PC-9 (cell line): ENCODE measurements at regions not wholly inside any gene's neighbourhood (a gene's known extent, or its start where the extent isn't known, plus 50 kb on each side); places are given as distances from the start of the nearest gene placed in this dataset.

Experiments used
- BruUV-seq: library from RNA; stranded (reverse); fragments of 400-500 nt; replicated peaks from 2 replicates; lab custom pipeline; 2021; lab: Mats Ljungman, UMichigan
- CTCF ChIA-PET: fragments of 300-600 bp; sonication (Branson Sonifier 250); formaldehyde crosslinking; loops from one replicate; lab custom pipeline; 2022; ENCODE audit warnings: antibody characterized with exemption; lab: Charles Lee
- POLR2A ChIA-PET: fragments of 300-600 bp; sonication (Branson Sonifier 250); formaldehyde crosslinking; loops from one replicate; lab custom pipeline; 2022; ENCODE audit warnings: antibody characterized with exemption; ENCODE audit not compliant: unreplicated experiment; lab: Charles Lee
- DNase-seq, 2 experiments: peaks; one replicate each; pipeline versions ENCODE4 v3.0.0 to v3.0.0-alpha.2; 2015 to 2022; ENCODE audit warnings: mixed read lengths in 1 of 2
- H2AFZ ChIP-seq: fragments of 200-600 bp; sonication (generic); 2 replicates; pipeline ENCODE4 v1.8.1; 2017; ENCODE audit warnings: antibody characterized with exemption
- H3F3A ChIP-seq: fragments of 200-600 bp; sonication (generic); 2 replicates; pipeline ENCODE4 v1.8.1; 2017; ENCODE audit warnings: antibody characterized with exemption, mild to moderate bottlenecking, low read depth; ENCODE audit not compliant: insufficient read depth
- H3K27ac ChIP-seq: fragments of 200-600 bp; sonication (generic); 2 replicates; pipeline ENCODE4 v1.6.1; 2016; ENCODE audit warnings: mixed run types
- H3K27me3 ChIP-seq: fragments of 200-600 bp; sonication (generic); 2 replicates; pipeline ENCODE4 v1.6.1; 2016; ENCODE audit warnings: low read depth, mixed run types; ENCODE audit not compliant: insufficient read depth
- H3K36me3 ChIP-seq: fragments of 200-600 bp; sonication (generic); 2 replicates; pipeline ENCODE4 v1.6.1; 2016; ENCODE audit warnings: low read depth, mixed run types
- H3K4me1 ChIP-seq: fragments of 200-600 bp; sonication (generic); replicated peaks from 2 replicates; pipeline ENCODE4 v1.6.1; 2016; ENCODE audit warnings: mixed run types; ENCODE audit not compliant: insufficient read depth
- H3K4me2 ChIP-seq: fragments of 200-600 bp; sonication (generic); 2 replicates; pipeline ENCODE4 v1.6.1; 2017; ENCODE audit warnings: mixed run types
- H3K4me3 ChIP-seq: fragments of 200-600 bp; sonication (generic); 2 replicates; pipeline ENCODE4 v1.6.1; 2016; ENCODE audit warnings: mixed run types
- H3K79me2 ChIP-seq: fragments of 200-600 bp; sonication (generic); 2 replicates; pipeline ENCODE4 v1.6.1; 2017; ENCODE audit warnings: low read depth, mixed run types
- H3K9me2 ChIP-seq: fragments of 200-600 bp; sonication (generic); 2 replicates; pipeline ENCODE4 v1.8.1; 2017; ENCODE audit warnings: mild to moderate bottlenecking; ENCODE audit not compliant: insufficient read depth
- H3K9me3 ChIP-seq: fragments of 200-600 bp; sonication (generic); 2 replicates; pipeline ENCODE4 v1.8.1; 2016; ENCODE audit warnings: low read depth; ENCODE audit not compliant: insufficient read depth
- H4K20me1 ChIP-seq: fragments of 200-600 bp; sonication (generic); 2 replicates; pipeline ENCODE4 v1.8.1; 2017; ENCODE audit not compliant: insufficient read depth
- EZH2 ChIP-seq: fragments of 200-600 bp; sonication (generic); IDR thresholded peaks from 2 replicates; pipeline ENCODE4 v1.8.0; 2017; ENCODE audit warnings: antibody characterized with exemption, low read depth
- intact Hi-C: fragments of 100-400 bp; cut with micrococcal nuclease; formaldehyde crosslinking; loops from one replicate; pipeline ENCODE4 v1.10.0; 2022; ENCODE audit not compliant: unreplicated experiment
- TF ChIP-seq, protein P1 (sequence below): fragments of 200-600 bp; sonication (generic); conservative IDR thresholded peaks from 2 replicates; pipeline ENCODE4 v1.6.1; 2017; ENCODE audit warnings: mixed run types, antibody characterized with exemption, mild to moderate bottlenecking, moderate library complexity

DNA sequence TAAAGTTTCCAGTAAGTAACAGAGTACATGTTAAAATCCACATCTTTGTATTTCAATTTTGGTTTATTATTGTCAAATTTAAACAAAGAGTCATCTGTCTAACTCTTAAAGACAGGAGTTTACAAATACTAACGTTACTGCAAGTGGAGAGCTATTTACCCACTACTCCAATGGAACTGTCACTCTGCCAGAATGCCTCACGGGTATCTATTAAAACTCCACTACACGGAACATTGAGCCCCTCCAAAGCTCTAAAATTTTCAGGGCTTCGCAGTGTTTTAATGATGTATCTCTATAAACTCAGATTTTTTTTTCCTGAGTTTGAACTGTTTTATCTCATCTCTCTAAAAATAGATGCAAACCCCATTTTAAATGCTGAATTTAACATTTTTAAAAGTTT, 388.7 kb upstream of the SEMA3A start:
- no peaks in the 10 kb centered on the region for H4K20me1 ChIP-seq
- no peaks in the 10 kb centered on the region for H3K4me1 ChIP-seq
- no TSS peak for BruUV-seq
- H3K4me3 ChIP-seq: no peak overlapping the region
- no peaks in the 10 kb centered on the region for H3K36me3 ChIP-seq
- peak overlapping the region; percentile 52; the same call in 1 of the 2 replicates for H2AFZ ChIP-seq
- no peak for DNase-seq
- no peak overlapping the region for H3K4me2 ChIP-seq
- no peak overlapping the region for H3K27ac ChIP-seq
- no peaks in the 10 kb centered on the region for H3K79me2 ChIP-seq
- TF ChIP-seq, protein P1, sequence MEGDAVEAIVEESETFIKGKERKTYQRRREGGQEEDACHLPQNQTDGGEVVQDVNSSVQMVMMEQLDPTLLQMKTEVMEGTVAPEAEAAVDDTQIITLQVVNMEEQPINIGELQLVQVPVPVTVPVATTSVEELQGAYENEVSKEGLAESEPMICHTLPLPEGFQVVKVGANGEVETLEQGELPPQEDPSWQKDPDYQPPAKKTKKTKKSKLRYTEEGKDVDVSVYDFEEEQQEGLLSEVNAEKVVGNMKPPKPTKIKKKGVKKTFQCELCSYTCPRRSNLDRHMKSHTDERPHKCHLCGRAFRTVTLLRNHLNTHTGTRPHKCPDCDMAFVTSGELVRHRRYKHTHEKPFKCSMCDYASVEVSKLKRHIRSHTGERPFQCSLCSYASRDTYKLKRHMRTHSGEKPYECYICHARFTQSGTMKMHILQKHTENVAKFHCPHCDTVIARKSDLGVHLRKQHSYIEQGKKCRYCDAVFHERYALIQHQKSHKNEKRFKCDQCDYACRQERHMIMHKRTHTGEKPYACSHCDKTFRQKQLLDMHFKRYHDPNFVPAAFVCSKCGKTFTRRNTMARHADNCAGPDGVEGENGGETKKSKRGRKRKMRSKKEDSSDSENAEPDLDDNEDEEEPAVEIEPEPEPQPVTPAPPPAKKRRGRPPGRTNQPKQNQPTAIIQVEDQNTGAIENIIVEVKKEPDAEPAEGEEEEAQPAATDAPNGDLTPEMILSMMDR: no peak
- no peak for TF ChIP-seq EZH2
- no peaks in the 10 kb centered on the region for H3K27me3 ChIP-seq
- no peaks in the 10 kb centered on the region for H3F3A ChIP-seq
- intact Hi-C loops: no loop called here
- ChIA-PET CTCF (interaction anchor here (0.5 kb wide), 1 partner anchor 193 kb away, joined by 3 read pairs; no protein-coding TSS in a partner anchor), POLR2A (no interaction called here)
- H3K9me3 ChIP-seq: no peaks in the 10 kb centered on the region
- H3K9me2 ChIP-seq: no peaks in the 10 kb centered on the region

DNA sequence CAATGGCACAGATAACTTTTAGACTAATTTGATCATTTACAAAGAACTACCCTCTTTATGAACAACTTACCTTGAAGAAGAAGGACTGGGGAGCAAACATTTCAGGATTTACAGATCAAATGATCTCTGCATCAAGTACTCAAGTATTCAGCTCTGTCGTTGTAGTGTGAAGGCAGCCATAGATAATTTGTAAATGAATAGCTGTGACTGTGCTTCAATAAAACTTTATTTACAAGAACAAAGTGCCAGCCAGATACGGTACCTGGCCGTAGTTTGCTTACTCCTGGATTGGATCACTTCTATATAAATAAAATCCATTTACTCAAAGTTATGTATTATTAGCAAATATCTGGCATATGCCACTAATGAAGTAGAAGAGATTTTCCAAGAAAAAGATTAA, 388.2 kb upstream of the SEMA3A start:
- BruUV-seq: no TSS peak
- Histone ChIP-seq H3K4me2 (no peak overlapping the region), H3K36me3 (no peaks in the 10 kb centered on the region), H3F3A (no peaks in the 10 kb centered on the region), H2AFZ (no peak overlapping the region), H4K20me1 (no peaks in the 10 kb centered on the region), H3K9me2 (no peaks in the 10 kb centered on the region), H3K27me3 (no peaks in the 10 kb centered on the region), H3K4me3 (no peak overlapping the region), H3K79me2 (no peaks in the 10 kb centered on the region), H3K27ac (no peak overlapping the region), H3K4me1 (no peaks in the 10 kb centered on the region), H3K9me3 (no peaks in the 10 kb centered on the region)
- POLR2A ChIA-PET: no interaction called here
- CTCF ChIA-PET: no interaction called here
- TF ChIP-seq EZH2: no peak
- TF ChIP-seq, protein P1: no peak
- intact Hi-C loops: no loop called here
- no peak for DNase-seq

DNA sequence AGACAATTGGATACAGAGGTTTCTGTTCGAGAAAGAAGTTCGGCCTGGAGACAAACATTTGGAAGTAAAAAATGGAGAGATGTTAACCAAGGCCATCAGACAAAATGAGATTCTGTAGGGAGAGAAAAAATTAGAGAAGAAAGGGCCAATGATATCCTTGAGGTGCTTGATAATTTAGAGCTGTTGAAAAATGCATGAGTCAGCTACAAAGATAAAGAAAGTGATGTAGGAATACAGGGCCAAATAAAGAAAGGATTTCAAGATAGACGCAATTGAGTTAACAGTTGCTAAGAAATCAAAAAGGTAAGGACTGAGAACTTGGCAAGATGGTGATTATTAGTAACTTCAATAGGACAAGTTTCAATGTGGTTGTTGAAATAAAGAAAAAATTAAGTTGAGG, 384.2 kb upstream of the SEMA3A start:
- H3K4me1 ChIP-seq: no peaks in the 10 kb centered on the region
- TF ChIP-seq EZH2: no peak
- TF ChIP-seq, protein P1: no peak
- 0 out of 2 replicates have a peak overlapping the region, but pooled peaks have one; percentile 27 for H2AFZ ChIP-seq
- H3K27ac ChIP-seq: no peak overlapping the region
- no peaks in the 10 kb centered on the region for H3K9me2 ChIP-seq
- intact Hi-C loops: no loop called here
- H3K79me2 ChIP-seq: no peaks in the 10 kb centered on the region
- no peaks in the 10 kb centered on the region for H4K20me1 ChIP-seq
- ChIA-PET POLR2A (no interaction called here), CTCF (no interaction called here)
- H3K4me3 ChIP-seq: no peak overlapping the region
- no peak for DNase-seq
- no TSS peak for BruUV-seq
- H3K27me3 ChIP-seq: no peaks in the 10 kb centered on the region
- H3F3A ChIP-seq: no peaks in the 10 kb centered on the region
- no peaks in the 10 kb centered on the region for H3K9me3 ChIP-seq
- no peak overlapping the region for H3K4me2 ChIP-seq
- H3K36me3 ChIP-seq: no peaks in the 10 kb centered on the region
